ENCODE measurements at regions not wholly inside any gene's neighbourhood (a gene's known extent, or its start where the extent isn't known, plus 50 kb on each side); places are given as distances from the start of the nearest gene placed in this dataset.

- DNase-seq (ENCODE audit: low read depth): no peak
Measured at GRCh38 chr12:87280356-87280755, 748.8 kb downstream of the C12orf50 start.

GRCh38 chr12:87274594-87275245 lies 754.5 kb downstream of the C12orf50 start:
- no peak overlapping the region for H3K4me3 ChIP-seq (ENCODE audit: low read length)
- peak; percentile 82 for TF ChIP-seq CTCF (conservative IDR thresholded peaks at IDR 0.05; ENCODE audit: low read depth, low read length)
- DNase-seq (ENCODE audit: low read depth): no peak

More at GRCh38 chr12:87280356-87280755, 748.8 kb downstream of the C12orf50 start:
- no peak for TF ChIP-seq CTCF (conservative IDR thresholded peaks at IDR 0.05; ENCODE audit: low read depth, low read length)
- no peak overlapping the region for H3K4me3 ChIP-seq (ENCODE audit: low read length)

- TF ChIP-seq CTCF (conservative IDR thresholded peaks at IDR 0.05; ENCODE audit: low read depth, low read length): no peak
- H3K4me3 ChIP-seq (ENCODE audit: low read length): no peak overlapping the region
- no peak for DNase-seq (ENCODE audit: low read depth)
Measured at GRCh38 chr12:87272851-87273250, 756.4 kb downstream of the C12orf50 start.

GRCh38 chr12:87270919-87271318 lies 758.3 kb downstream of the C12orf50 start:
- no peak for TF ChIP-seq CTCF (conservative IDR thresholded peaks at IDR 0.05; ENCODE audit: low read depth, low read length)
- H3K4me3 ChIP-seq (ENCODE audit: low read length): no peak overlapping the region
- DNase-seq (ENCODE audit: low read depth): no peak

- H3K4me3 ChIP-seq (ENCODE audit: low read length): no peak overlapping the region
- no peak for TF ChIP-seq CTCF (conservative IDR thresholded peaks at IDR 0.05; ENCODE audit: low read depth, low read length)
- DNase-seq (ENCODE audit: low read depth): no peak
Measured at GRCh38 chr12:87266305-87266704, 762.9 kb downstream of the C12orf50 start.

GRCh38 chr12:87259391-87259790 lies 769.8 kb downstream of the C12orf50 start:
- no peak for DNase-seq (ENCODE audit: low read depth)
- no peak for TF ChIP-seq CTCF (conservative IDR thresholded peaks at IDR 0.05; ENCODE audit: low read depth, low read length)
- H3K4me3 ChIP-seq (ENCODE audit: low read length): no peak overlapping the region

- no peak for TF ChIP-seq CTCF (conservative IDR thresholded peaks at IDR 0.05; ENCODE audit: low read depth, low read length)
- no peak for DNase-seq (ENCODE audit: low read depth)
Measured at GRCh38 chr12:87254381-87255030, 774.7 kb downstream of the C12orf50 start.

More at GRCh38 chr12:87254381-87255030, 774.7 kb downstream of the C12orf50 start:
- H3K4me3 ChIP-seq (ENCODE audit: low read length): no peak overlapping the region

Measured in retinal pigment epithelial cell (primary cell).